Heart right ventricle (tissue), 16 donors: ENCODE measurements at regions not wholly inside any gene's neighbourhood (a gene's known extent, or its start where the extent isn't known, plus 50 kb on each side); places are given as distances from the start of the nearest gene placed in this dataset.

Source experiments
- ATAC-seq, 8 donors: fragments of 200-7000 bp; cut with Tn5 transposase; one replicate each; pipeline ENCODE4 v1.9.1; 2020; ENCODE audit warnings: mild to moderate bottlenecking in 8 of 8, moderate library complexity in 8 of 8, moderate number of reproducible peaks in 1 of 8
- DNase-seq, 2 donors: peaks; one replicate each; pipeline ENCODE4 v3.0.0-alpha.2; 2020
- H3K27ac ChIP-seq, 10 donors: fragments of 200-600 bp; sonication (generic) in 2 of 10; one replicate each; pipeline versions ENCODE4 v1.5.0 to v1.8.0; 2020 to 2022; ENCODE audit warnings: mild to moderate bottlenecking in 3 of 10
- H3K27me3 ChIP-seq, 7 donors: fragments of 200-600 bp; one replicate each; pipeline ENCODE4 v1.8.0; 2021 to 2022; ENCODE audit warnings: mild to moderate bottlenecking in 2 of 7
- H3K36me3 ChIP-seq, 9 donors: fragments of 200-600 bp; sonication (generic) in 1 of 9; one replicate each; pipeline versions ENCODE4 v1.5.0 to v1.8.0; 2020 to 2022; ENCODE audit warnings: mild to moderate bottlenecking in 2 of 9
- H3K4me1 ChIP-seq, 9 donors: fragments of 200-600 bp; sonication (generic) in 1 of 9; one replicate each; pipeline versions ENCODE4 v1.5.0 to v1.8.0; 2020 to 2022; ENCODE audit warnings: mild to moderate bottlenecking in 4 of 9
- H3K4me3 ChIP-seq, 10 donors: fragments of 200-600 bp; sonication (generic) in 2 of 10; one replicate each; pipeline versions ENCODE4 v1.5.0 to v1.8.0; 2020 to 2022; ENCODE audit warnings: mild to moderate bottlenecking in 7 of 10, moderate library complexity in 2 of 10
- H3K9me3 ChIP-seq, 11 donors: fragments of 200-600 bp in 10 of 11; sonication (generic) in 2 of 11; one replicate each; pipeline versions ENCODE4 v1.5.0 to v1.8.0; 2013 to 2022; ENCODE audit warnings: mild to moderate bottlenecking in 2 of 11, control low read depth in 1 of 11, moderate library complexity in 1 of 11
- WGBS, 2 donors: extraction: QIAGEN DNeasy Blood & Tissue Kit; methylation state at CpG; one replicate each; pipeline ENCODE4 v1.1.7; 2013; ENCODE audit warnings: inconsistent platforms in 1 of 2; 5-methylcytosine and 5-hydroxymethylcytosine counted together
- intact Hi-C, 10 donors: fragments of 100-400 bp; cut with DNase I; formaldehyde crosslinking; loops; one replicate each; pipeline versions ENCODE4 v1.11.1 to v1.14.2; 2022
- TF ChIP-seq, protein P1 (sequence below), 9 donors: fragments of 200-600 bp; sonication (generic) in 2 of 9; IDR thresholded peaks; one replicate each; pipeline versions ENCODE4 v1.5.0 to v1.8.0; 2021 to 2022; ENCODE audit warnings: antibody characterized with exemption in 9 of 9, mild to moderate bottlenecking in 5 of 9, moderate library complexity in 1 of 9
- donor health status: Arrhythmogenic right ventricular cardiomyopathy.
- donor health status: ischemic (EF 13 %, LVEDD 7.1; RV severe dilation, severe dysfunction).
- donor health status: healthy with polysubstance abuse.
- donor health status: DM: no; HTN: yes; CAD: no.
- donor health status: DM: no; HTN: no; CAD: no.
- donor health status: ischemic (EF 25% LVEDD 6.9; RV normal size, moderate dysfunction).
- donor health status: ischemic (EF 25% LVEDD 5.7; RV mildly dilated, moderate dysfunction).
- donor health status: healthy.
- donor health status: DM: yes; HTN: yes; CAD: no.
- donor health status: Ischemic cardiomyopathy.
- donor health status: ischemic (EF 35%, LVEDD 5.7; RV mildly dilated, moderate dysfunction).
- donor health status: nonischemic (EF 11% LVEDD 7.7; RV severe dilation, severe dysfunction).
- donor health status: DM: yes; HTN: yes; CAD: no.
- donor health status: PGD.
- donor health status: ischemic (EF 29% LVEDD 5.4; RV normal size, mild dysfunction).
- donor health status: nonischemic (EF 23%, LVEDD 6.1; RV moderate dilation, normal function).

DNA sequence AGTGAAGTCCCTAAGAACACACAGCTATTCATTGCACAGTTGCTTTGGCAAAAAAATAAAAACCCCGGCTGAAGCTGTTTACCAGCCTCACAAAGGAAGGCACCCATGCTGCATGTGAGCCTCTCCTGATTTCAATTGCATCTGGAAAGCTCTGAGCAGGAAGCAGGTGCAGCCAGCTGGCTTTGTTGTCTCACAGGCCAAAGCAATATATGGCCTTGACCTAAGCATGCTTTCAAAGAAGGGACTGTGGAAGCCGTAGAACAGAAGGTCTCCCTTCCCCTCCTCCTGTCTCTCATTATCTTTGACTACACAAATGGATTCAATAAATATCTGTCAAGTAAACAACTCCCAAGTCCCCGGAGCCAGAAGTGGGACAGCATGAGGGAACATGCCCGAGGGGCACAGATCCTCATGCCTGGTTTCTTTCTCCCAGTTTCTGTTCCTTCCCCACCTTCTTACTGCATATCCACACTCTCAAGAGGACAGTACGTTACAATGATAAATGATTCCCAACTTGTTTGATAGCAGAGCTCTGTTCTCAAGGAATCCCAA, 57.2 kb upstream of the PCSK2 start:
- Histone ChIP-seq H3K27me3 (no peaks in the 10 kb centered on the region), H3K27ac (no peak overlapping the region), H3K4me1 (no peaks in the 10 kb centered on the region), H3K36me3 (no peaks in the 10 kb centered on the region), H3K4me3 (no peak overlapping the region), H3K9me3 (no peaks in the 10 kb centered on the region)
- 33 to 41% methylated on average over 5 of the region's 5 CpGs for WGBS, 2 donors
- DNase-seq (no peak), ATAC-seq (no peak)
- intact Hi-C loops = loop anchor here in 2 of 10 donors (10.0 kb wide), 2 partner anchors 55 to 65 kb away; partner anchors contain the start of gene PCSK2 (in 1 of the 2)
- TF ChIP-seq, protein P1, sequence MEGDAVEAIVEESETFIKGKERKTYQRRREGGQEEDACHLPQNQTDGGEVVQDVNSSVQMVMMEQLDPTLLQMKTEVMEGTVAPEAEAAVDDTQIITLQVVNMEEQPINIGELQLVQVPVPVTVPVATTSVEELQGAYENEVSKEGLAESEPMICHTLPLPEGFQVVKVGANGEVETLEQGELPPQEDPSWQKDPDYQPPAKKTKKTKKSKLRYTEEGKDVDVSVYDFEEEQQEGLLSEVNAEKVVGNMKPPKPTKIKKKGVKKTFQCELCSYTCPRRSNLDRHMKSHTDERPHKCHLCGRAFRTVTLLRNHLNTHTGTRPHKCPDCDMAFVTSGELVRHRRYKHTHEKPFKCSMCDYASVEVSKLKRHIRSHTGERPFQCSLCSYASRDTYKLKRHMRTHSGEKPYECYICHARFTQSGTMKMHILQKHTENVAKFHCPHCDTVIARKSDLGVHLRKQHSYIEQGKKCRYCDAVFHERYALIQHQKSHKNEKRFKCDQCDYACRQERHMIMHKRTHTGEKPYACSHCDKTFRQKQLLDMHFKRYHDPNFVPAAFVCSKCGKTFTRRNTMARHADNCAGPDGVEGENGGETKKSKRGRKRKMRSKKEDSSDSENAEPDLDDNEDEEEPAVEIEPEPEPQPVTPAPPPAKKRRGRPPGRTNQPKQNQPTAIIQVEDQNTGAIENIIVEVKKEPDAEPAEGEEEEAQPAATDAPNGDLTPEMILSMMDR (IDR thresholded peaks at IDR 0.05) = no peak

DNA sequence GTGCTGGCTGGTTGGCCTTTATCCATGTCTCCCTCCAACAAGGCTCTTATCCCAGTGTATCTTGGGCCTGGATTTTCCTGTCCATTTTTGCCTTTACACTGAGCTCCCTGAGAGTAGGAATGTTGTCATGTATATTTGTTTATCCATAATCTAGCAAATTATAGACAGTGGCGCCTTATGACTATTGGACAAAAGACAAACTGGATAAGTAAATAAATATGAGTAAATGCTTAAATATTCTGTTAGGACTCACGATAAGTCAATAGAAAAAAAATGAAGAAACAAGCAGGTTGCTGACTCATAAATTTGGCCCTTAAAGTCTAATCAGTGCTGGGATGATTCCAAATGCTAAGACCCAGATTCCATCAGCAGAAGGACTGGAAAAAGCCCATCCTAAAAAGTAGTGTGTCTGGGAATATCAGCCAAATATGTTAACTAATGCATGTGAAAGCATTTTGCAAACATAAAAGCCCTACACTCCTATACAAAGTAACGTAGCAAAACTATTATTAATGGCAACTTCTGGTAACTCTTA, 55.0 kb upstream of the PCSK2 start:
- Histone ChIP-seq H3K9me3 (no peaks in the 10 kb centered on the region), H3K27ac (no peak overlapping the region), H3K4me1 (no peaks in the 10 kb centered on the region), H3K4me3 (no peak overlapping the region), H3K36me3 (no peaks in the 10 kb centered on the region), H3K27me3 (no peaks in the 10 kb centered on the region)
- TF ChIP-seq, protein P1 (IDR thresholded peaks at IDR 0.05) = no peak
- DNase-seq = no peak
- no peak for ATAC-seq
- 74 to 75% methylated on average over 3 of the region's 3 CpGs for WGBS, 2 donors
- intact Hi-C loops = loop anchor here in 1 of 10 donors (10.0 kb wide), 1 partner anchor 63 kb away; no protein-coding TSS in a partner anchor

GRCh38 chr20:17172836-17173516, 53.9 kb upstream of the PCSK2 start:
- TF ChIP-seq, protein P1 (IDR thresholded peaks at IDR 0.05) = no peak
- H3K36me3 ChIP-seq = no peaks in the 10 kb centered on the region
- no peaks in the 10 kb centered on the region for H3K27me3 ChIP-seq
- no peak overlapping the region for H3K27ac ChIP-seq
- DNase-seq (no peak), ATAC-seq (no peak)
- no peak overlapping the region for H3K4me3 ChIP-seq
- H3K4me1 ChIP-seq = no peaks in the 10 kb centered on the region
- no peaks in the 10 kb centered on the region for H3K9me3 ChIP-seq
- 60 to 65% methylated on average over 6 of the region's 6 CpGs for WGBS, 2 donors
- intact Hi-C loops = loop anchor here in 1 of 10 donors (10.0 kb wide), 1 partner anchor 62 kb away; no protein-coding TSS in a partner anchor
